ENCODE measurements at regions not wholly inside any gene's neighbourhood (a gene's known extent, or its start where the extent isn't known, plus 50 kb on each side); places are given as distances from the start of the nearest gene placed in this dataset.
A peak's percentile ranks its signal among the peaks of the same experiment; 100 is the strongest.

DNA sequence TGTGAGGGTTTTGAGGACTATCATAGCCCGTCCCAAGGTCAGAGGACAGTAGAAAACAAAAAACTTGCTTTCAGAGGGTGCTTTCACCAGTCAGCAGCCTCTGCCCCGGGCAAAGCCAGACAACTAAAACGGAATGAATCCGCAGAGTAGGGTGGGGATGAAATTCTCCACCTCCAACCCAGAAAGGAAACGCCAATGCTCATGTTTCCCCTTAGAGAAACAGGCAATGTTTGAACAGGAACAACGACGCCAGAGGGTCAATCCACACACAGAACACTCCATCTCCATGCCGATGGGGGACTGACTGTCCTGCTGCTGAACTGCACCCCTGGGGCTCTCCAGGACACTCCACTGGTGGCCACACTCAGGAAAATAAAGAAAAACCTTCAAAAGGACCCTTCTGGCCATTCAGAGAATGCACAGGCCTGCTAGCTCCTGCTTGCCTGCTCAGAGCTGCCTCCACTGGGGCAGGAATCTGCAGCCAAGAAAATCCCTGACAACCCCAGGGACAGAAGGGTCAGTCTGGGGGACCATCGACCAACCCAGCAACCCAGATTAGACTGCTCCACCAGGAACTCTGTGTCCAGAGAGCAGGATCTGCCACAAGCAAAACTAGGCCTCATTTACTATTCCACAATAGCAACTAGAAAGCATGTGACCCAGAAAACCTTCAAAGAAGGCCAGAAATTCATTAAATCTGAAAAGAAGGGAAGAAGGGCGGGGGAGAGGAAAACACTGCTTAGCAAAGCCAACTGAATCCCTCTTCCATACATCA is 116.0 kb downstream of the TOMM20 start:
- FAIRE-seq (no peak), DNase-seq (ENCODE audit: extremely low spot score, insufficient read length, low read depth) (no peak)

DNA sequence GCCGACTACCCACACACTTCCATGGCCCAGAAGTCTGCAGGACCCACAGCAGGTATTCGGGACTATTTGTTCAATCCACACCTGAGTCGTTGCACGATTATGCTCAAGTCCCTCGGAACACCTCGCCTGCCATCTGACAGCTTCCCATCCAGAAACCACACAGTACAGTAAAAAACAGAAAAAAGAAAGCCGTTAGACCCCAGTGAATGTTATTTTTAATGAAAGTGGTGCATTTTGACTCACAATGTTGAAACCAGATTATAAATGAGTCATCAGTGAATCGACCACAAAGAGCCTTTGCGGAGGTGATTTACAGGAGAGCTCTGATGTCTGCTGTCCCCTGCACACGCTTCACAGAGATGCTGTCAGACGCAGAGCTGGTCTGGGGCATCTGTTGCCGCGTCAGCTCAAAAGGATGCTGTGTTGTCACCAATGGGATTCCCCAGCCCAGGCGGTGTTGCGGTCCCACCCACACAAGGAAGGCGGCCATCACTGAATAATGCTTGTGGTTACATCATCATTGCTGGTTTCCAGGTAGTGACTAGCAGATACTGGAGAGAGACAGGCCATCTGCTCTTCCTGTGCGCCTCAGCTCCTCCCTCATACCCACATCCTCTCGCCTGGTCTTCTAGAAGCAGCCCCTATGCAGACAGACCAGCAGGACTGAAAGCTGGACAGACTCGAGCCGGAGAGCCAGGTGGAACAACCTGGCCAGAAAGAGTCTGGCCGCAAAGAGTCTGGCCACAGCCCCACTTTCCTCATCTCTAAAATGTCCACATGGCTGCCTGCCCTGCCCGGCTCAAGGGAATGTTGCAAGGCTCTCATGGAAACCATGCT is 116.8 kb downstream of the TOMM20 start:
- FAIRE-seq: peak; percentile 100

DNA sequence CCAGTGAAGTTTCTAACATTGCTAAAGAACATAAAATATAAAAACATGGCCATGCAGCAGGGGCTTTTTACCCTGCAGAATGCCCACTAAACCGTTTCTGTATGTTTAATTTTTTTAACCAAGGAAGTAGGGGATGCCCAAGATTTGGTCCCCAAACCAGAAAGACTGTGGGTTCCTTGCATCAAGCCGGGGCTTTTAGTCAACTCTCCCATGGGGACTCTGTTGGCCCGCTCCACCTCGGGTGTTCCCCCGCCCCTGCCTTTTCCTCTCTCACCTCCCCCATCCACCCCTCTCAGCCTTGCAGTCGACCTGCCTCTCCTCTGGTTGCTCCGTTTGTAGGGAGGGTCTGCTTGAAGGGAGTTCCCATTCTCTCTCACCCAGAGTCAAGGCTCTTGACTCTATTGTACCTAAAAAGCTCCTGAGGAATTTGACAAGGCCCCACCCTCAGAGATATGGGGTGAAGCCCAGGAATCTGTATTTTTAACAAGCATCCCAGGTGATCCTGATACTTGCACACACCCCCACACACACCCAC is 117.5 kb downstream of the TOMM20 start:
- FAIRE-seq (no peak), DNase-seq (ENCODE audit: extremely low spot score, insufficient read length, low read depth) (no peak)

More for the DNA sequence above, 116.8 kb downstream of the TOMM20 start:
- peak; percentile 73 for DNase-seq (ENCODE audit: extremely low spot score, insufficient read length, low read depth)

DNA sequence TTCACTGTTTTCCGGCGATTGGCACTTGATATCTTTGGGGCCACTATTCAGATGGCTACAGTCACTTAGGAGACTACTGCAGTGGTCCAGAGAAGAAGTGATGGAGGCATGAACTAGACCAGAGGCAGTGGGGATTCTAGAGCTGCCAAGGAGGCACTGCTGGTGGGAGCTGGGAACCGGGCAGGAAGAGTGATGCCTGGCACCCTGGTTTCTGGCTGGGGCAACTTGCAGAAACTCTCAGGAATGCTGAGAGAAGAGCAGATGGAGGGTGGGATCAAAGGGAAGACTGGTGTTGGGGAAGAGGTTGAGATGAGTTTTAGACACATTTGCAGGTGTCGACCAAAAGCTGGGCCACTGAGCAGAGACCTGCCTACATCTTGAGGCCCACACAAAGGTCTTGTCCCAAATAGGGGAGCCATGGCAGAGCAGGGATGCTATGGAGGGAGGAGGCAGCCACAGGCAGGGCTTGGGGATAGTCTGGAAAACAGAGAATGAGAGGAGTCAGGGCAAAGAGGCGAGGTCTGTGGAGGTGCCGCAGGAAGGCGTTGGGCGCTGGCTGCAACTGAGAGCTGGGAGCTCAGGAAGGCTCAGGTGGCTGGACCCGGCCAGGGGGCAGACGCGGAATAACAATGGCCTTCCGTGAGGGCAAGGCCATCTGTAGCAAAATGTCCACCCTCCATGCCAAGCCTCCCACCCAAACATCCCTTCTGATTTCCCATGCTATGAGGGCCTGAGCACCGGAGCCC is 118.9 kb downstream of the TOMM20 start:
- DNase-seq (ENCODE audit: extremely low spot score, insufficient read length, low read depth): no peak
- FAIRE-seq: no peak

DNA sequence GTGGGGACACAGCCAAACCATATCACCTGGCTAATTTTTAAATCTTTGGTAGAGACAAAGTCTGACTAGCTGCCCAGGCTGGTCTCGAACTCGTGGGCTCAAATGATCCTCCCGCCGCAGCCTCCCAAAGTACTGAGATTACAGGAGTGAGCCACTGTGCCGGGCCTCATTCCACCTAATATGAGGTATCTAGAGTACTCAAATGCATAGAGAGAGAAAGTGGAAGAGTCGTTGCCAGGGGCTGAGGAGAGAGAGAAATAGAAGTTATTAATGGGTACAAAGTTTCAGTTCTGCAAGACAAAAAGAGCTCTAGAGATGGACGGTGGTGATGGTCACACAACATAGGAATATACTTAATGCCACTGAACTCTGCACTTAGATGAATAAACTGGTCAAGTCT is 119.6 kb downstream of the TOMM20 start:
- DNase-seq (ENCODE audit: extremely low spot score, insufficient read length, low read depth) (no peak), FAIRE-seq (peak; percentile 77)

DNA sequence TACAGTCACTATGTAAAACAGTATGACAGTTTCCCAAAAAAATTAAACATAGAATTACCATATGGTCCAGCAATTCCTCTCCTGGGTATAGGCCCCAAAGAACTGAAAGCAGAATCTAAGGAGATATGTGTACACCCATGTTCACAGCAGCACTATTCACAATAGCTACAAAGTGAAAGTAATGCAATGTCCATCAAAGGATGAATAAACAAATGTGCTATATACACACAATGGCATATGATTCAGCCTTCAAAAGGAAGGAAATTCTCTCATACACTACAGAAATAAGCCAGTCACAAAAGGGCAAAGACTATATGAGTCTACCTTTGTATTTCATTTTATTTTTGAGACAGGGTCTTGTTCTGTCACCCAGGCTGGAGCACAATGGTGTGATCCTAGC is 120.4 kb downstream of the TOMM20 start:
- DNase-seq (ENCODE audit: extremely low spot score, insufficient read length, low read depth) (no peak), FAIRE-seq (no peak)

DNA sequence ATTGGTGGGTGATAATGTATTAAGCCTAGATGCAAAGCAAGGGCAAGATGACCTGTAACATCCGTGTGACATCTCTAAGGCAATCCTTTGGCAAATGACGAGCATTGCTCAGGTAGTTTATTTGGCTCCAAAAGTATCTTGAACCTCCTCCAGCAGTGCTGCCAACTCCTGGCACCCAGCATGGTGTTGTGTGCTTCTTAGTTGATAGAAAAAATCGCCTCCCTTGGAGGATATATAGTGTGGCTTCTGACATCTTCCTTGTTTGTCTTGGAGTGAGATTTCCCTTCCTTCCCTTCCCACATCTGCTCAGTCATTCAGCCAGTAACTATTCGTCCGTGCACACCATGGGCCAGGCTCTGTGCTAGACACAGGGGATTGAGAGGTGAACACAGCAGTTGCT is 121.8 kb downstream of the TOMM20 start:
- no peak for DNase-seq (ENCODE audit: extremely low spot score, insufficient read length, low read depth)
- FAIRE-seq: no peak

DNA sequence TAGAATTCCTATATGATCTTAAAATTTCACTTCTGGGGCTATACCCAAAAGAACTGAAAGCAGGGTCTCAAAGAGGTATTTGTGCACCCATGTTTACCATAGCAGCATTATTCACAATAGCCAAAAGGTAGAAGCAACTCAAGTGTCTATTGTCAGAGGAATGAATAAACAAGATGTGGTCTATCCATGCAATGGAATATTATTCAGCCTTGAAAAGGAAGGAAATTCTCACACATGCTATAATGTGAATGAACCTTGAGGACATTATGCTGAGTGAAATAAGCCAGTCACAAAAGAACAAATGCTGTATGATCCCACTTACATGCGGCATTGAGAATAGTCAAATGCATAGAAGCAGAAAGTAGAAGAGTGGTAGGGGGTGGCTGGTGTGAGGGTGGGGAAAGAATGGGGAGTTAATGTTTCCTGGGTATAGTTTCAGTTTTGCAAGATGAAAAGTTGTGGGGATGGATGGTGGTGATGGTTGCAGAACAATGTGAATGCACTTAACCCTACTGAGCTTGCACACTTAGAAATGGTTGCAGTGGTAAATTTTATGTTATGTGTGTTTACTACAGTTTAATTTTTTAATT is 122.4 kb downstream of the TOMM20 start:
- DNase-seq (ENCODE audit: extremely low spot score, insufficient read length, low read depth) (no peak), FAIRE-seq (peak; percentile 61)

DNA sequence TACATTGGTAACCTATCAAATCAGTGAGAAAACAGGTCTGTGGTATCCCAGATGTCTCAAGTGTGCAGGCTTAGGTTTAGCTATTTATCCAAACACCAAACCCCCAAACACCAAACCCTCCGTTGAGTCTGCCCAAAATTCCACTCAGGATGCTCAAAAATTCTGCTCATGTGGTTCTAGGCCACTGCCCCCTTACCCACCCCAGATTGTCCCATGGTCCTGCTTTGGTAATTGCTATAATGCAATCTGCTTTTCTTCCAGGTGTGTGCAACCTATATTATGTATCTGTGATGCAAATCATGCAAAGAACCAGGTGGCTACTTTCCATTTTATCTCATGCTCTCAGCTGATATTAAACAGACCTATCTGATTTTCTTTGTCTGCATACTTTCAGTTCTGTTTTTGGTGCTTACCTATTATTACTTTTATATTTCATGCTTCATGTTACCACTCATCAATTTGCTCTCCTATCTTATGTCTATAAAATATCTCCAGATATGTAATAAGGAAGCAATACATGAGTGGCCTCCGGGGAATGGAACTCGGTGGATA is 123.7 kb downstream of the TOMM20 start:
- FAIRE-seq: peak; percentile 46
- DNase-seq (ENCODE audit: extremely low spot score, insufficient read length, low read depth): no peak

DNA sequence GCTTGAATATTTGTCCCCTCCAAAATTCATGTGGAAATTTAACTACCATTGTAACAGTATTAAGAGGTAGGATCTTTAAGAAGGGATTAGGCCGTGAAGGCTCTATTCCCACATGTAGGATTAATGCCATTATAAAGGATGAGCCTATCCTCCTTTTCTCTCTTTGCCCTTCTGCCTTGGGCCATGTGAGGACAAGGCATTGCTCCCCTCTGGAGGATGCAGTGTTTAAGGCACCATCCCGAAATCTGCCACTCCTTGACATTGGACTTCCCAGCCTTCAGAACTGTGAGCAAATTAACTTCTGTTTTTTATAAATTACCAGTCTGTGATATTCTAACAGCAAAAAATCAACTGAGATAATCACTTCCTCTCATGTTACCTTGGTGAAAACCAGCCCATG is 124.4 kb downstream of the TOMM20 start:
- FAIRE-seq (no peak), DNase-seq (ENCODE audit: extremely low spot score, insufficient read length, low read depth) (no peak)

DNA sequence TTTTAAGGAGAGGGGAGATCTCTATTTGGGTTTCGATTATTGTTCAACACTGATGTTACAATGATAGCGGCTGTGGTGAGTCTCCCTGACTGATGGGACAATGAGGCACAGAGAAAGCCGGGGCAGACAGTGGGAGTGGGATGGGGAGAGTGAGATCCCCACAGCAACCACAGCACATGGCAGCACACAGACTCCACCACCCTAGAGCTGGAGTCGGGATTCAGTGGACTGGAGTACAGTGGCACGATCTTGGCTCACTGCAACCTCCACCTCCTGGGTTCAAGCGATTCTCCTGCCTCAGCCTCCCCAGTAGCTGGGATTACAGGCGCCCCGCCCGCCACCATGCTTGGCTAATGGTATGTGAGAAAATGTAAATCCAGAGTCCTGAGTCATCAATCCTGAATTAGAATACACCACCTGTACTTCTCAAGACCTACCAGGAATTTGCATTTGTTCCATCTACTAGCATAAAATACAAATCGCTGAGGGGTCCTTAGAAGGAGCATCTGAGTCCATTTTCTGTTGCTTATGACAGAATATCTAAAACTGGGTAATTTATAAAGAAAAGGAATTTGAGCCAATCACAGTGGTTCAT is 125.8 kb downstream of the TOMM20 start:
- FAIRE-seq: no peak
- DNase-seq (ENCODE audit: extremely low spot score, insufficient read length, low read depth): no peak

DNA sequence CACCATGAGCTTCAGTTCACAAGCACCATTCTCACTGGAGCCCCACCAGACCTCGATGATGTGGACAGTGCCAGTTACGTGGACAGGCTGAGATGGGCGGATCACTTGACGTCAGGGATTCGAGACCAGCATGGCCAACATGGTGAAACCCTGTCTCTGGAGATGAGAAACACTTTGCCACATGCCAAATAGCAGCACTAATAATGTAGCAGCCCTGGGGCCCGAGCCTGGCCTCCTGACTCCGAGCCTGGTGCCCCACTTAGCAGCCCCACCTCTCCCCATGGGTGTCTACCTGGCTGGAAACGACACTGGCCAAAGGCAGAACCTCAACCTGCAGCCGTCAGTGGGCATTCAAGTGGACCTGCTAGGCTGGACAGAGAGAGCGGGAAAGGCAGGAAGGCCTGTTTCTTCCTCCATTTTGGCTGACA is 129.1 kb downstream of the TOMM20 start:
- DNase-seq (ENCODE audit: extremely low spot score, insufficient read length, low read depth) (no peak), FAIRE-seq (no peak)

DNA sequence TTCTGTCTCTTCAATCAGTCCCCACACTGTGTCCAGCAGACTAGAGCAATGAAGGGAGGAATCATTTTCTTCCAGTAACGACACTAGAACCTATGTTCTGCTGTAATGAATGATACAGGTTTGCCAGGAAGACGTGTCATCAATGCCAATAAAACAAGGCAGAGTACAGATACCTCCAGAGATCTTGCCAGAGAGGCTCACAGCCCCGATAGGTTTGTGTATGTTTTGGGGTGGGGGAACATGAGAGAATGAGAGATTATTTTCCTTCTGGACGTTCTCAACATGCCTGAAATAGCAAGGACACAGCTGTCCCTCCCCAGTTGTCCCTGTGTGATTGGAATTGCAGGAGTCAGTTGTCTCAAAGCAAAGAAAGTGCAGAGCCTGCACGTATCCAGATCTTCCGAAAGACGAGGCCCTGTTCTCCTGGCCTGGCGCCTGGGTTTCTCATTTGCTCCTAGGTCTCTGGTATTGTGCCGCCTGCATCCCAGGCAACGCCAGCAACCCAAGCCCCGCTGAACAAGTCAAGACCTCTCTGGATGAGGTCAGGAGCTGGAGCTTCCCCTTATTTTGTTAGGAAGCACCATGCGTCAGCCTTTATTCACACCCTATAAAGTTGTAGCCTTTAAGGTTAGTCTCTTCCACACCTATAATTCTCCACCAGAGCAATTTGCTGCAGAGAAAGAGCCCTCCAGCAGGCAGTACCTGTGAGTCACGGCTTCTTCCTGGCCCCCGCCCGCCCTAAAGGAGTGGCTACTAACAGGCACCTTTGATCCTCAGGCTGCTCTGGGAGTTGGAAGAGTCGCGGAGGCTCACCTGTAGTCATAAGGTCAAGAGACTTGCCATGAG is 130.5 kb downstream of the TOMM20 start:
- no peak for DNase-seq (ENCODE audit: extremely low spot score, insufficient read length, low read depth)
- FAIRE-seq: no peak

DNA sequence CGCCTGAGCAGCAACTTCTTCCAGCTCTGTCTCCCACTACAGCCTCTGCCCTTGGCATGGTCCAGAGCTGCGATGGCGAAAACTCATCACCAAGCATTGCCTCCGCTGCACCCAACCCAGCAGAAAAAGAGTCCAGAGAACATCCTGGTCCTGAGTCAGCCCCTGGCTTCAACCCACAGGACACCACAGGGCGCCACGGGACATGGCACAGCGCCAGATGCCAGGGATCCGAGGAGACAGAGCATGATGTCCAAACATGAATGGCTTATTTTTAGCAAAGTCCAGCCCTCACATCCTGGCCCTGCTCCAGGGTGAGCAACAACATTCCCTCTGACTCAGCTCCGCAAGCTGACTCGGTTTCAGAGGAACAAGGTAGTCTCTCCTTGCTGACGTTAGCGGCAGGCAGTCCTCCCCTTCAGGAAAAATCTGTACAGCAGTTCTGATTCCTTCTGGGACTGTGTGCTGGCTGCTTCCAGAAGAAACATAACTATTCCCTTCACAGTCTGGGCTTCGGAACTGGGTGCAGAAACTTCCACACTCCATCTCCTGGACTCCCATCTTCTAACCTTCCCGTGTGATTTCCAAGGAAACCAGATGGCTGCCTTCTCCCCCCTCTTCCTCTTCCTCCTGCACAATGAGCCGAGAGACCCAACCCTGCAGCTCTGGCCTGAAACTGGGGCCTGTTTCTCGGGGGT is 131.3 kb downstream of the TOMM20 start:
- FAIRE-seq (no peak), DNase-seq (ENCODE audit: extremely low spot score, insufficient read length, low read depth) (no peak)

DNA sequence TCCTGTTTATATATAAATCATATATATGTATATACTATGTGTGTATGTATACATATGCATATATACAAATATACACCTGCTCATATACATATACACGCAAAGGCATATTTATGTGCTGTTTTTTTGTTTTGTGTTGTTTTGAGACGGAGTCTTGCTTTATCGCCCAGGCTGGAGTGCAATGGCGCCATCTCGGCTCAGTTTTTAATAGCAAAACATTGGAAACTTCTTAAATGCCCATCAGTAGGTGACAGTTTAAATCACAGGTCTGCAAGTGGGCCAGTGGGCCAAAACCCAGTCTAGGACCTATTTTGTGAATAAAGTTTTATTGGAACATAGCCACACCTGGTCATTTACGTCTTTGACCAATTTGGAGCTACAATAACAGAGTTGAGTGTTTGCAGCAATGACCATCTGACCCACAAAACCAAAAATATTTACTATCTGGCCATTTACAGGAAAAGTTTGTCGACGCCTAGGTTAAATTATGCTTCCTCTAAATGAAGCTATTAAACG is 132.3 kb downstream of the TOMM20 start:
- FAIRE-seq: no peak
- no peak for DNase-seq (ENCODE audit: extremely low spot score, insufficient read length, low read depth)

DNA sequence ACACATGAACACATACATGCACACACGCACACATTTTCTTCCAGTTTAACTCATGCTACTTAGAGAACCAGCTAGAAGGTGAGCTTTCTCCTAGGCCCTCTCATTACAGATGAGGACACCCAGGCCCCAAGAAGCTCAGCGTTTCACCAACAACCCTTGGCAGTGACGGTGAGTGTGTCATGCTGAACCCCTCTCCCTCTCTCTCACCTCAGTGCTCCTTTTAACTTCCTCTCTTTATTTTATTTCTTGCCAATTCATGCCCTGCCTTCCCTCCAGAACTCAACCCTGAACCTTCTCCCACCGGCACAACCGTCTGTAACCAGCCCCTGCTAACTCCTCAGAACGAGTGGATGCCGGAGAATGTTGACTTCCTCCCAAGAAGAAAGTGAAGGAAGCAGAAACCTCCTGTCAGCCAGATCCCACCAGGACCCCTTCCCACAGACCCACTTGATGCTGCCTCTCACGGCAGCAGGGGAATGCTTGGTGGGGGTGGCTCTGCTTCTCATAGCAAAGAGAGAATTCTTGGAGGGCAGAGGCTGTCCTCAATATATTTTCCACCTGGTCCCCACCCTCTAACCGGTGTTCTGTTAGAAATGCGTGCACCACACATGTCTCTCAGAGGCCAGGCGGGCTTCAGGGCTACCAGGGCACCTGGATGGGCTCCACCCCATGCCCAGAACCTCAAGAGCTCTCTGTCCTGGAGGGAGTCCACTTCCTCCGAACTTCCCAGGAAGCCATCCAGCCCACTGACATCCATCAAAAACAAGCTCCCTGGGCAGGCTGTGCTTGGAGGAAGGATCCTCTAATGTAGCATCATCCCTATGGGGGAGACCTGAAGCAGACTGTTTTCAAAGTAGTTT is 134.0 kb downstream of the TOMM20 start:
- DNase-seq (ENCODE audit: extremely low spot score, insufficient read length, low read depth) (no peak), FAIRE-seq (no peak)

DNA sequence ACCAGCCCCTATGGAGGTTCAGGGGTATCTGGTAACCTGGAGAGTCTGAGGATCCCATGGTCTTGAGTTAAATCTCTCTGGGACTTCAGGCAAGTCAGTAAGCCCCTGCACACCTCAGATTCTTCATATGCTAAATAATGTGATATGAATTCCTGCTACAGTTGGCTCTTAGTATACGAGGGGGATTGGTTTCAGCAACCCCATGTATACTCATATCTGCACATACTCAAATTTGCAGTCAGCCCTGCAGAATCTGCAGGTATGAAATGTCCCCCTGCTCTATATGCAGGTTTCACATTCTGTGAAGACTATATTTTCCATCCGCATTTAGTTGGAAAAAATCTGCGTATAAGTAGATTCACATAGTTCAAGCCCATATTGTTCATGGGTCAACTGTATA is 136.6 kb downstream of the TOMM20 start:
- DNase-seq (ENCODE audit: extremely low spot score, insufficient read length, low read depth) (no peak), FAIRE-seq (no peak)

Data from GM18507 (cell line).